ENCODE measurements at regions not wholly inside any gene's neighbourhood (a gene's known extent, or its start where the extent isn't known, plus 50 kb on each side); places are given as distances from the start of the nearest gene placed in this dataset.

DNA sequence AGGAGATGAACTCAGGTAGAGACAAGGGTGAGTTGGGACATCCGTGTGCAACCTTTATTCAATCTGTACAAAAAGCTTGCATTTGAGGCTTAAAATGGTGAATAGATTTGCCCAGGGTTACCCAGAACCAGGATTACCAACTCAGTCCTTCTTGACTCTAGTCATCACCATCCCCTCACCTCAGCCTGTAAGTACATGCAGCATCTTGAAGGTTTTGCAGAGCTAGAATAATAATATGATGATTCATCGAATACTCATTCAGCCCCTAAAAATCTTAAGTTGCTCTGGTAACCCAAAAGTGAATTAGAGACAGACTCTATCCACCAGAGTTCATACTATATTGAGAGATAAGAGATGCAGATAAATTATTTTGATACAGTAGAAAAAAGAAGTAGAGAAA is 90.3 kb downstream of the NKX2-1 start:
- Mint-ChIP-seq H3K9me3 (no peaks in the 10 kb centered on the region), H3K27me3 (ENCODE audit: low read depth) (peaks cover 11% of the 10 kb centered on the region), H3K4me3 (no peak overlapping the region), H3K4me1 (peaks cover 4% of the 10 kb centered on the region), H3K27ac (no peak overlapping the region), H3K36me3 (no peaks in the 10 kb centered on the region)
- TF ChIP-seq GABPB1 (CRISPR knock-in tag; IDR thresholded peaks at IDR 0.05) (no peak), ETV6 (CRISPR knock-in tag; IDR thresholded peaks at IDR 0.05) (no peak), AFF4 (CRISPR knock-in tag; IDR thresholded peaks at IDR 0.05; ENCODE audit: borderline replicate concordance) (no peak), GRHL2 (CRISPR knock-in tag; IDR thresholded peaks at IDR 0.05; ENCODE audit: insufficient replicate concordance, severe bottlenecking) (no peak), ZNF532 (CRISPR knock-in tag; IDR thresholded peaks at IDR 0.05; ENCODE audit: borderline replicate concordance) (no peak), TEAD1 (CRISPR knock-in tag; IDR thresholded peaks at IDR 0.05) (no peak), CREB1 (CRISPR knock-in tag; IDR thresholded peaks at IDR 0.05) (no peak), MXD4 (CRISPR knock-in tag; IDR thresholded peaks at IDR 0.05; ENCODE audit: borderline replicate concordance) (no peak), ELF4 (CRISPR knock-in tag; IDR thresholded peaks at IDR 0.05; ENCODE audit: low read depth) (no peak), FOXJ3 (CRISPR knock-in tag; IDR thresholded peaks at IDR 0.05; ENCODE audit: borderline replicate concordance) (no peak), ZNF317 (CRISPR knock-in tag; IDR thresholded peaks at IDR 0.05; ENCODE audit: borderline replicate concordance, low read depth) (no peak), IRF1 (CRISPR knock-in tag; IDR thresholded peaks at IDR 0.05) (no peak), ESRRA (CRISPR knock-in tag; IDR thresholded peaks at IDR 0.05; ENCODE audit: borderline replicate concordance) (no peak), AR (CRISPR knock-in tag; IDR thresholded peaks at IDR 0.05) (no peak), NR1H2 (CRISPR knock-in tag; IDR thresholded peaks at IDR 0.05) (no peak)
- TF ChIP-seq, protein P1, sequence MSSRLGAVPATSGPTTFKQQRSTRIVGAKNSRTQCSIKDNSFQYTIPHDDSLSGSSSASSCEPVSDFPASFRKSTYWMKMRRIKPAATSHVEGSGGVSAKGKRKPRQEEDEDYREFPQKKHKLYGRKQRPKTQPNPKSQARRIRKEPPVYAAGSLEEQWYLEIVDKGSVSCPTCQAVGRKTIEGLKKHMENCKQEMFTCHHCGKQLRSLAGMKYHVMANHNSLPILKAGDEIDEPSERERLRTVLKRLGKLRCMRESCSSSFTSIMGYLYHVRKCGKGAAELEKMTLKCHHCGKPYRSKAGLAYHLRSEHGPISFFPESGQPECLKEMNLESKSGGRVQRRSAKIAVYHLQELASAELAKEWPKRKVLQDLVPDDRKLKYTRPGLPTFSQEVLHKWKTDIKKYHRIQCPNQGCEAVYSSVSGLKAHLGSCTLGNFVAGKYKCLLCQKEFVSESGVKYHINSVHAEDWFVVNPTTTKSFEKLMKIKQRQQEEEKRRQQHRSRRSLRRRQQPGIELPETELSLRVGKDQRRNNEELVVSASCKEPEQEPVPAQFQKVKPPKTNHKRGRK (CRISPR knock-in tag; IDR thresholded peaks at IDR 0.05; ENCODE audit: borderline replicate concordance): no peak
- TF ChIP-seq, protein P2, sequence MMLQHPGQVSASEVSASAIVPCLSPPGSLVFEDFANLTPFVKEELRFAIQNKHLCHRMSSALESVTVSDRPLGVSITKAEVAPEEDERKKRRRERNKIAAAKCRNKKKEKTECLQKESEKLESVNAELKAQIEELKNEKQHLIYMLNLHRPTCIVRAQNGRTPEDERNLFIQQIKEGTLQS (CRISPR knock-in tag; conservative IDR thresholded peaks at IDR 0.05): no peak
- ATAC-seq: no peak
- no peak for DNase-seq (ENCODE audit: low spot score)
- POLR2A ChIA-PET: no interaction called here
- CTCF ChIA-PET: interaction anchor here (1.0 to 1.5 kb wide), 5 partner anchors 12 to 360 kb away, joined by 3 to 8 read pairs (median 3); no protein-coding TSS in a partner anchor
